Rectal smooth muscle tissue (tissue), 1 donor: ENCODE measurements at regions not wholly inside any gene's neighbourhood (a gene's known extent, or its start where the extent isn't known, plus 50 kb on each side); places are given as distances from the start of the nearest gene placed in this dataset.
"Not testable (repeated sequence)": the region's sequence is repeated elsewhere in the genome, so short reads cannot be mapped to it uniquely, and the experiment has no call there.

ENCODE experiments used
- H3K27ac ChIP-seq: one replicate; pipeline ENCODE4 v1.7.0; 2013; ENCODE audit warnings: low read depth, low read length, inconsistent platforms
- H3K27me3 ChIP-seq: one replicate; pipeline ENCODE4 v1.7.0; 2013; ENCODE audit warnings: low read length; ENCODE audit not compliant: control insufficient read depth, insufficient read depth
- H3K36me3 ChIP-seq: one replicate; pipeline ENCODE4 v1.7.0; 2013; ENCODE audit warnings: low read length; ENCODE audit not compliant: control insufficient read depth, insufficient read depth
- H3K4me1 ChIP-seq: one replicate; pipeline ENCODE4 v1.7.0; 2013; ENCODE audit warnings: low read length; ENCODE audit not compliant: control insufficient read depth, insufficient read depth
- H3K4me3 ChIP-seq: one replicate; pipeline ENCODE4 v1.7.0; 2013; ENCODE audit warnings: low read length
- H3K9ac ChIP-seq: one replicate; pipeline ENCODE4 v1.7.0; 2013; ENCODE audit warnings: low read length

GRCh38 chr18:45334191-45334590 is 281.1 kb upstream of the SLC14A2 start:
- Histone ChIP-seq H3K9ac (no peak overlapping the region), H3K4me1 (no peaks in the 10 kb centered on the region), H3K27me3 (no peaks in the 10 kb centered on the region), H3K27ac (no peak overlapping the region), H3K36me3 (no peaks in the 10 kb centered on the region), H3K4me3 (no peak overlapping the region)

GRCh38 chr18:45335282-45336043 is 279.8 kb upstream of the SLC14A2 start:
- H3K4me1 ChIP-seq: no peaks in the 10 kb centered on the region
- H3K4me3 ChIP-seq: no peak overlapping the region

GRCh38 chr18:45336448-45336847 is 278.8 kb upstream of the SLC14A2 start:
- Histone ChIP-seq H3K27ac (no peak overlapping the region), H3K4me1 (no peaks in the 10 kb centered on the region), H3K27me3 (no peaks in the 10 kb centered on the region), H3K9ac (no peak overlapping the region), H3K4me3 (no peak overlapping the region), H3K36me3 (no peaks in the 10 kb centered on the region)

More at GRCh38 chr18:45335282-45336043, 279.8 kb upstream of the SLC14A2 start:
- H3K9ac ChIP-seq: no peak overlapping the region
- H3K27ac ChIP-seq: no peak overlapping the region
- H3K27me3 ChIP-seq: no peaks in the 10 kb centered on the region
- H3K36me3 ChIP-seq: no peaks in the 10 kb centered on the region

GRCh38 chr18:45337477-45337876 is 277.8 kb upstream of the SLC14A2 start:
- H3K4me1 ChIP-seq: no peaks in the 10 kb centered on the region
- no peak overlapping the region for H3K4me3 ChIP-seq
- no peak overlapping the region for H3K9ac ChIP-seq
- no peaks in the 10 kb centered on the region for H3K27me3 ChIP-seq
- no peaks in the 10 kb centered on the region for H3K36me3 ChIP-seq
- no peak overlapping the region for H3K27ac ChIP-seq

GRCh38 chr18:45339810-45340550 is 275.3 kb upstream of the SLC14A2 start:
- Histone ChIP-seq H3K9ac (no peak overlapping the region), H3K4me3 (no peak overlapping the region), H3K27me3 (no peaks in the 10 kb centered on the region), H3K27ac (no peak overlapping the region), H3K4me1 (no peaks in the 10 kb centered on the region), H3K36me3 (no peaks in the 10 kb centered on the region)

GRCh38 chr18:45340884-45341283 is 274.4 kb upstream of the SLC14A2 start:
- Histone ChIP-seq H3K4me1 (no peaks in the 10 kb centered on the region), H3K9ac (no peak overlapping the region), H3K36me3 (no peaks in the 10 kb centered on the region), H3K4me3 (no peak overlapping the region), H3K27ac (no peak overlapping the region), H3K27me3 (no peaks in the 10 kb centered on the region)

GRCh38 chr18:45341454-45341853 is 273.8 kb upstream of the SLC14A2 start:
- H3K27ac ChIP-seq: no peak overlapping the region
- H3K4me3 ChIP-seq: no peak overlapping the region
- no peaks in the 10 kb centered on the region for H3K36me3 ChIP-seq
- H3K4me1 ChIP-seq: no peaks in the 10 kb centered on the region
- H3K27me3 ChIP-seq: no peaks in the 10 kb centered on the region
- no peak overlapping the region for H3K9ac ChIP-seq

- Histone ChIP-seq H3K4me1 (no peaks in the 10 kb centered on the region), H3K27ac (no peak overlapping the region), H3K27me3 (no peaks in the 10 kb centered on the region), H3K36me3 (no peaks in the 10 kb centered on the region), H3K4me3 (no peak overlapping the region), H3K9ac (no peak overlapping the region)
Measured at GRCh38 chr18:45342166-45342565, 273.1 kb upstream of the SLC14A2 start.

GRCh38 chr18:45342653-45343052 is 272.6 kb upstream of the SLC14A2 start:
- no peak overlapping the region for H3K9ac ChIP-seq
- H3K27me3 ChIP-seq: no peaks in the 10 kb centered on the region
- no peak overlapping the region for H3K27ac ChIP-seq
- no peaks in the 10 kb centered on the region for H3K36me3 ChIP-seq
- H3K4me3 ChIP-seq: no peak overlapping the region
- H3K4me1 ChIP-seq: no peaks in the 10 kb centered on the region

- Histone ChIP-seq H3K4me1 (no peaks in the 10 kb centered on the region), H3K27ac (no peak overlapping the region), H3K9ac (no peak overlapping the region), H3K4me3 (no peak overlapping the region), H3K36me3 (no peaks in the 10 kb centered on the region), H3K27me3 (no peaks in the 10 kb centered on the region)
Measured at GRCh38 chr18:45343365-45343764, 271.9 kb upstream of the SLC14A2 start.

- not testable (repeated sequence) for H3K27ac ChIP-seq, H3K4me1 ChIP-seq, H3K9ac ChIP-seq, H3K36me3 ChIP-seq, H3K4me3 ChIP-seq, H3K27me3 ChIP-seq
Measured at GRCh38 chr18:45344680-45345079, 270.6 kb upstream of the SLC14A2 start.

GRCh38 chr18:45349019-45349418 is 266.3 kb upstream of the SLC14A2 start:
- Histone ChIP-seq H3K4me3 (no peak overlapping the region), H3K27me3 (no peaks in the 10 kb centered on the region), H3K9ac (no peak overlapping the region), H3K36me3 (no peaks in the 10 kb centered on the region), H3K27ac (no peak overlapping the region), H3K4me1 (no peaks in the 10 kb centered on the region)

- Histone ChIP-seq H3K9ac (no peak overlapping the region), H3K4me3 (no peak overlapping the region), H3K27ac (no peak overlapping the region)
Measured at GRCh38 chr18:45349467-45349866, 265.8 kb upstream of the SLC14A2 start.

More at GRCh38 chr18:45349467-45349866, 265.8 kb upstream of the SLC14A2 start:
- Histone ChIP-seq H3K27me3 (no peaks in the 10 kb centered on the region), H3K36me3 (no peaks in the 10 kb centered on the region), H3K4me1 (no peaks in the 10 kb centered on the region)
